HG03469 (cell line): ENCODE measurements at regions not wholly inside any gene's neighbourhood (a gene's known extent, or its start where the extent isn't known, plus 50 kb on each side); places are given as distances from the start of the nearest gene placed in this dataset.

ENCODE experiments used
- ATAC-seq: cut with Tn5 transposase; IDR thresholded peaks from one replicate; pipeline ENCODE4 v1.9.1; 2021; ENCODE audit warnings: mild to moderate bottlenecking, moderate library complexity, moderate number of reproducible peaks; ENCODE audit not compliant: unreplicated experiment

GRCh38 chr13:33611121-33611805, 206.7 kb upstream of the RFC3 start:
- no peak for ATAC-seq

DNA sequence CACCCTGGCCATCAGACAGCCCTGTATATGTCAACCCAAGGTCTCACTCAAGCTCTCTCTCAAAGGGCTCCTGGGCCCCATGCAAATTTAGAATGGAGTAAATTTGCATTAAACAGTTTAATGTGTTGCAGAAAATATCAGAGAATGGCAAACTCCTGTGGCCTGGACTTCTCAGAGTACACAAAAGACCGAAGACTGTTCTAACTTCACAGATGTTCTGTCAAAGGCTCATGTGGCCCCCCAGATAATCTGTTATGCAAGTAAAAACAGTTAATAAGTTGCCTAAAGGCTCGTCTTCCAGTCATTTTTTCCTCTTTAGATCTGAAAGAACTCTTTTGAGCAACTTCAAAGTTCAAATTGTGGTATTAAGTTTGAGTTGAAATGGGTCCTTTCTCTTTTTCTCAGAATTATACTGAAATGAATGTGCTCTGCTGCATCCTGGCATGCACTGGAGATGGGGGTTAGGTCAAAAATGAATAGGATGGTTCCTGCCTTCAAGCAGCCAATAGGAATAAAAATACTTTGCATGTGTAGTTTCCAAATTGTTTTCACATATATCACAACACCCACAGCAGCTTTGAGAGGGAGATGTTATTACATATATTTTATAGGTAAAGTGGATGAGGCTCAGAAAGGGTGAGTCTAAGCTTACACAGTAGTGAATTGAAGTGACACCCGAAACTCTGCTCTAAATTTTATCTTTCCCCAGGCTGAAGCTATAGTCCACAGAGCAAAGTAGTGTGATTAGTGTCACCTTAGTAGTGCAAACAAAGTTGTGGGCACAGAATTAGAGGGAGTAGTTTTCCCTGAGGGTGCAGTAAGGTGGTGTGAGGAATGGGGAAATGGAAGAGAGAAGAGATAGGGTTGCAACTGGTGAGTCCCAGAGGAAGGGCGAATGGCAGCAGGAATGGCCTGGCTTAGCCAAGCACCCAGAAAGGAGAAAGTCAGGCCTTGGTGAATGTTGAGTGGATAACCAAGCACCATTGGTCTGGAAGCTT, 205.0 kb upstream of the RFC3 start:
- ATAC-seq: peak; percentile 52

- no peak for ATAC-seq
Measured at GRCh38 chr13:33615436-33615835, 202.5 kb upstream of the RFC3 start.

GRCh38 chr13:33616130-33616529, 201.8 kb upstream of the RFC3 start:
- no peak for ATAC-seq

GRCh38 chr13:33617055-33617454, 200.9 kb upstream of the RFC3 start:
- no peak for ATAC-seq

DNA sequence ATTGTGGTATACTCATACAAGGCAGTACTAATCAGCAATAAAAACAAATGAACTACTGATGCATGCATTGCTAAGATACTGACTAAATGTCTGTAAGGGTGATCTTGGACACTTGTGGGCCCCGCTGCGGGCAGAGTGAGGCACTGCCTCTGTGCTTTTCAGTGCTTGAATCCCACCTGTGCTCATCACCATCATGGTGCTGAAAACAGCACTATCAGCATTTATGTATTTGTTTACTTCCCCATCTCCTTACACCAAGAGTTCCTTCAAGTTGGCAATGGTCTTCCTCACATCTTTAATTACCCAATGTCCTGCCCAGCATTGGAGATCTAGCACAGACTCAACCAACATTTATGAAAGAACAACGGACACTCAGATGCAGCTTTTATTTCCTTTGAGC, 193.7 kb upstream of the RFC3 start:
- ATAC-seq: no peak

DNA sequence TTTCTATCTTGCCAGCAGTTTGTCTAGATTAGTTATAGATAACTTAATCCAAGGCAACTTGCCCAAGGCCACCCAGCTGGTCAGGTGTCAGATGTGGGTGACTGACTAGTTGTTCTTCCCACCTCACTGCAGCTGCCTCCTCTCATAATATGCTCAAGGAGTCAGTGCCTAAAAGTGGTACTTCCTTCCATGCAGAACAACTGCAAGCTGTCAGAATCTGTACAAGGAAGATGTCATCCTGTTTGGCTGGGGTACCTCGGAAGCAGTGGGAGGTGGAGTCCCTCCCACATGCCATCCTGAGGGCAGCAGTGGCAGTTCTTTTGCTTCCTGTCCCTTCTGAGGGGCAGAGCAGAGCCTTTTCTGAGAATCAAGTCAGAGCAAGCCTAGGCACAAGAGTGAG, 193.2 kb upstream of the RFC3 start:
- ATAC-seq: no peak

DNA sequence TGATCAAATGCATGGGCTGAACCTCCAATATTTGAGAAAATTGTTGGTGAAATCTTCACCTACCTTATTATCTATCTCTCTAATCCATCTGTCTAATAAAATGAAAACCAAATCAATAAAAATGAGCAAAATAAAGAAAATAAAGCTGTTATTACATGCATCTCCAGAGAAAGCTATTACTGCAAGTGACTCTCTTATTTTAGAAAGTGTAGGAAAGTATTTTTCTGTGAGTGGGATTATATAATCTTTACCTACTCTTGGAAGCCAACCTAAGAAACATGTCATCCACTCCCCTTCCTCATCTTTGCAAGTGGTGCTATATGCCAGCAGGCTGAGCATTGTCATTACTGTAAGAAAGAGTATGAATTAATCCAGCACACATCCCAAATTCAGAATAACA, 191.5 kb upstream of the RFC3 start:
- no peak for ATAC-seq

- ATAC-seq: no peak
Measured at GRCh38 chr13:33628662-33629061, 189.3 kb upstream of the RFC3 start.

- no peak for ATAC-seq
Measured at GRCh38 chr13:33629605-33630360, 188.2 kb upstream of the RFC3 start.

DNA sequence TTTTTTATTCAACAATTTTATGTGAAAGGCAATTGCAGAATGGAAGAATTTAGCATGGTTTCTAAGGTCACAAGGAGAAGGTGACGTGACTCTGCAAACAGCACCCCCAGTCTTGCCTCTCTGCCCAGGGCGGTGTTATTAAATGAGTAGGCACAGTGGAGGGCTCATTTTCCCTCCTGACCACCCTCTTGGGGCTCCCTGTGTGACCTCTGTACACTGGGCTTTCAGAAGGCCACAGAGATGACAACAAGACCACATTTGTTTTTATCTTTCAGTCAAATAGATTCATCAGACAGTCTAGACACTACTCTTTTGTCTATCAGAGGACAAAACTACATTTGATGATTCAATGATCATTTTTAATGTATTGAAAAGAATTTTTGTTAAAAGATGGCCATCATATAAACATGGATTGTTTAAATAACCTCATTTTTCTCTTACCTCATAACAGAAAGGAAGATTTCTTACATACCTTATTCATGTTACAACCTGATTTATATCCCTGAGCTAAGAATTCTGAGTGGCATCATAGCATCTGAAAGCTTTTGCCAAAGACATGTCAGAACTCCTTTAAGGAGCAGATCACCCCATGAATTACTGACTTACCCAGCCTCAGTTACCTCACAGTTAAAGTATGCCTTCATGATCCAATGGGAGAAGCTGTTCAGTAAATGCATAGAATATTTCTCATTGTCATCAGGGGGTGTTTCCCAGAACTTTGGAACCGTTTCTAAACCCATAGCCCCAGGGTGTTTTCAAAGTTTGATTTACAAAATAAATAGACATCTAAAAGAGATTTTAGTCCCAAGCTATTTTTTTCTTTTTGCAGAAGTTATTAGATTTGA, 184.0 kb upstream of the RFC3 start:
- no peak for ATAC-seq

GRCh38 chr13:33634546-33634982, 183.4 kb upstream of the RFC3 start:
- ATAC-seq: no peak

- no peak for ATAC-seq
Measured at GRCh38 chr13:33636243-33636642, 181.7 kb upstream of the RFC3 start.

GRCh38 chr13:33636955-33637670, 180.8 kb upstream of the RFC3 start:
- ATAC-seq: no peak

DNA sequence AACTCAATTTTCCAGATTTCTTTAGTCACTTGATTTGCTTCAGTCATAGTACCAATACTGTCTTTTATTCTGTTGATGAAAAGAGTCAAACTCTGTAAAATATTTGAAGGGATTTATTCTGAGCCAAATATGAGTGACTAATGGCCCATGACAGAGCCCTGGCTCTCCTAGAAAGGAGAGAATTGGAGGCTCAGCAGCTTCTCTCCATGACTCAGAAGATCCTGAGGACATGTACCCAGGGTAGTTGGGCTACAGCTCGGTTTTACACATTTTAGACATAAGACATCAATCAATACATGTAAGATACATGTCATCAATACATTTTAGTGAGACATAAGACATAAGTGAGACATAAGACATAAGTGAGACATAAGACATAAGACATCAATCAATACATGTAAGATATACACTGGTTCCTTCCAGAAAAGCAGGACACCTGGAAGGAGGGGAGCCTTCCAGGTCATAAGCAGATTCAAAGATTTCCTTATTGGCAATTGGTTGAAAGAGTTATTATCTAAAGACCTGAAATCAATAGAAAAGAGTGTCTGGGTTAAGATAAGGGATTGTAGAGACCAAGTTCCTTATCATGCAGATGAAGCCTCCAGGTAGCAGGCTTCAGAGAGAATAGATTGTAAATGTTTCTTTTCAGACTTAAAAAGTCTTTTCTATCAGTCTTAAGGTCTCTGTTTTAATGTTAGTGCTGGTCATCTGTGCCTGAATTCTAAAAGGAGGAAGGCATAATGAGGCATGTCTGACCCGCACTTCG, 179.8 kb upstream of the RFC3 start:
- no peak for ATAC-seq

GRCh38 chr13:33639158-33639557, 178.8 kb upstream of the RFC3 start:
- ATAC-seq: no peak

- no peak for ATAC-seq
Measured at GRCh38 chr13:33639626-33640080, 178.3 kb upstream of the RFC3 start.

- ATAC-seq: no peak
Measured at GRCh38 chr13:33640832-33641231, 177.1 kb upstream of the RFC3 start.
